Urothelium cell line (cell line): ENCODE measurements at regions not wholly inside any gene's neighbourhood (a gene's known extent, or its start where the extent isn't known, plus 50 kb on each side); places are given as distances from the start of the nearest gene placed in this dataset.

Experiments
- DNase-seq: peaks from one replicate; pipeline ENCODE4 v3.0.0; 2011; ENCODE audit warnings: low spot score, mixed read lengths
- FAIRE-seq: peaks from 2 replicates; lab custom pipeline; 2011; peaks lifted over from hg19 to GRCh38; lab: Jason Lieb, UNC

- no peak for DNase-seq
- FAIRE-seq, result no peak
These were observed 77.4 kb downstream of the NCOR2 start for GRCh38 chr12:124489915-124490583.

DNA sequence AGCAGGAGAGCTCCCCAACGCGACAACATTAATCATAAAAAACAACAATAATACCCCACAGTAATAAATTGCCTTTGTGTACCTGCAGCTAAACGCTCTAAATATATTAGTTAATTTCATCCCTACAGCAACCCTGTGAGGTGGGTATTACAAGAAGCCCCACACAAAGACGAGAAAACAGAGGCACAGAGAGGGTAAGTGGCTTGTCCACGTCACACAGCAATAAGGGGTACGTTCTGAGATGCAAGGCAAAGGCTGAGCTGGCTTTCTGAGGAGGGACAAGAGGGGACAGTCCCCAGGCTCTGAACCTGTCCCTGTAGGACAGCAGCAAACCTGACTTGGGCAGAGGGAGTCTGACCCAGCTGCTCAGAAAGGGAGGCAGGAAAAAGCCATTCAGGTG is 78.2 kb downstream of the NCOR2 start:
- no peak for FAIRE-seq
- no peak for DNase-seq

GRCh38 chr12:124488520-124488919 is 78.9 kb downstream of the NCOR2 start:
- FAIRE-seq (no peak), DNase-seq (no peak)

GRCh38 chr12:124487834-124488165 is 79.6 kb downstream of the NCOR2 start:
- DNase-seq, result no peak
- no peak for FAIRE-seq

- DNase-seq (no peak), FAIRE-seq (no peak)
These were observed 80.2 kb downstream of the NCOR2 start for GRCh38 chr12:124487066-124487833.

DNA sequence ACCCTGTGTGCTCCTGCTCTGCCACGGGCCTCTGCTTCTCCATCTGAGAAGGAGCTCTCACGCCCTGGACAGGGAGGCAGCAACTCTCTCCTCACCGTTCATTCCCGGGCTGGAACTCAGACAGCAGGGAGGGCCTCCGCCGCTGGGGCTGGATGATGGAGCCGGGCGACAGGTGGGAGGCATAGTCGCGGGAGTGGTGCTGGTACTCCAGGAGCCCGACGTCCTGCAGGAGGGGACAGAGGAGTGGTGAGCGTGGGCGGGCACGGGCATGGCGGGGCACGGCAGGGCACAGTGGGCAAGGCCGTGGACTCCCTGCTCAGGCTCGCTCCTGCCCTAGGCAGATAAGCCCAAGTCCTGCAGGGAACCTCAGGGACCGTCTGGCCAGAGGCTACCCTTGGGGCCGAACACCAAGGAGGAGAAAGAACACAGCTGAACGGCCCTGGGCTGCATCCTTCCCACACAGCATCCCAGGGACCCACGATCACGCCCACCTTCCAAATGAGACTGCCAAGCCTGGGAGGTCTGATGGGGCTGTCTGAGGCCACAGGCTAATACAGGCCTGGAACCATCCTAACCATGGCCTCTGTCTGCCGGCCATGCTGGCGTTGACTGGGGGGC is 81.0 kb downstream of the NCOR2 start:
- FAIRE-seq (no peak), DNase-seq (no peak)

DNA sequence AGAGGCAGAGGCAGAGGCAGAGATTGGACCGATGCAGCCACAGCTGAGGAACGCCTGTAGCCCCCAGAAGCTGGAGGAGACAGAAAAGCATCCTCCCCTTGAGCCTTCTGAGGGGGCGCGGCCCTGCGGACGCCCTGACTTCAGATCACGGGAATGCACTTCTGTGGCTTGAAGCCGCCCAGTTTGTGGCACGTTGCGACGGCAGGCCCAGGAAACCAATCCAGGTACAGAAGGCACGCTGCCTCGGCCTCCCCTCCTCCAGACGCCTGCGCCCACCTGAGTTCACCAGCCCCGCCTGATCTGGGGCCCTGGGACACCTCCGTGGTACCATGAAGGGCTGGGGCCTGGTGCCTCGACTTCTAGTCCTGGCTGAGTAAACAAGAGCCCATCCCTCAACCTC is 82.0 kb downstream of the NCOR2 start:
- no peak for FAIRE-seq
- no peak for DNase-seq

GRCh38 chr12:124484526-124484953 is 82.9 kb downstream of the NCOR2 start:
- no peak for FAIRE-seq
- DNase-seq, result no peak

GRCh38 chr12:124484067-124484466 is 83.3 kb downstream of the NCOR2 start:
- no peak for FAIRE-seq
- no peak for DNase-seq

DNA sequence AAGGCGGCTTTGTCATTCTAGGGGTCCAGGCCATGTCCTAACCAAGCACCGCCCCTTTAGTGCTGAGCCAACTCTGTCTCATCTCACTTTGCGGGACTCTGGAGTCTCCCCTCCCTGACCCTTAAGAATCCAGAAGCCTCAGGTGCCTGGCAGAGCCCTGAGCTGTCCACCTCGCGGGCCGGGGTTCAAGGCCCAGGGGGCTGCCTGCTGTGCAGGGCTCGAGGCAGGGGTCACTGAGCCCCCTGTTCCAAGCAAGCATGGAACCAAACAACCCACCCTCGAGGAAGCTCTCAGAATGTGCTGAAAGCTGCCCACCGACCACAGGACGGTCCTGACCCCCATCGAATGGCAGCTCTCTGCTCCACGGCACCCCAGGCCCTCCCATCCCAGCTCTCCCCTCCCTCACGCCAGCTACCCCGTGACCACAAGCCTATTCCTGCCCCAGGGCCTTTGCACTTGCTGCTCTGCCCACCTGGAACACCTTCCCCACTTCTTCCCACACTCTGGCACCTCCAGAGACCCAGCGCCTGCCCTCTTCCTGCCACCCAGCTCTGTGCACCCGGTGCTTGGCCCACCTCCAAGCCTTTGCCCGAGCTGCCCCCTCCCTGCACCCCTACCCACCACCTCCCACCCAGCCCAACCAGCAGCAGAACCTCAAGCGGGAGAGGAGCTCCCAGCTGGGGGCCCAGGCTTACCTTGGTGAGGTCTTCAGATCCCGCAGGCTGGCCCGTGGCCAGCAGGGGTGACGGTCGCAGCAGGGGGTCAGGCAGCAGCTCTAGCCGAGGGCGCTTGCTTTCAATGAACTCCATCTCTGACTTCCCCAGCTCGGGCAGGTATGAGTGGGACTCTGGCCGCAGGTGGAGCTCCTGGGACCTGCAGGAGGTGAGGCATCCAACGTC is 84.3 kb downstream of the NCOR2 start:
- FAIRE-seq (no peak), DNase-seq (no peak)

GRCh38 chr12:124482567-124482893 is 84.9 kb downstream of the NCOR2 start:
- FAIRE-seq (no peak), DNase-seq (no peak)

- DNase-seq, result no peak
- no peak for FAIRE-seq
These were observed 85.4 kb downstream of the NCOR2 start for GRCh38 chr12:124481772-124482566.

DNA sequence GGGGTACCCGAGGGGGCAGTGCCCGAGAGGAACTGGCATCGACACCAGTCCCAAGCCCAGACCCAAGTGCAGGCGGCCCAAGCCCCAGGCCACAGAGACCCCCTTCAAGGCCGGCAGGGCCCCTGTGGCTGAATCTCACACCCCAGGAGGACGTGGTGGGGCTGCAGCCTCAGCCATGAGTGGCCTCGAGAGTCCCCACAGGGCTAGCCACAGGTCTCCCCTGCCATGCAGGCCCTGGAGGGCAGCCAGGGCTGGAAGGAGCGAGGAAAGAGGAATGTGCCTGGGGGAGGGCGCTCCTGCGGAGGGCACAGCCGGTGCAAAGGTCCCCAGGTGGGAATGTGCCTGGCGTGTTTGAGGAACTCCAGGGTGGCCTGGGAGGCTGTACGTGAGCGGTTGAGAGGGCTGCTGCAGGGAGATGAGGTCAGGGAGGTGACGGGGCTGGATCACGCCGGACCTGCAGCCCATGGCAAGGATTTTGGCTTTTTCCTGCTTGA is 86.1 kb downstream of the NCOR2 start:
- FAIRE-seq (no peak), DNase-seq (no peak)

DNA sequence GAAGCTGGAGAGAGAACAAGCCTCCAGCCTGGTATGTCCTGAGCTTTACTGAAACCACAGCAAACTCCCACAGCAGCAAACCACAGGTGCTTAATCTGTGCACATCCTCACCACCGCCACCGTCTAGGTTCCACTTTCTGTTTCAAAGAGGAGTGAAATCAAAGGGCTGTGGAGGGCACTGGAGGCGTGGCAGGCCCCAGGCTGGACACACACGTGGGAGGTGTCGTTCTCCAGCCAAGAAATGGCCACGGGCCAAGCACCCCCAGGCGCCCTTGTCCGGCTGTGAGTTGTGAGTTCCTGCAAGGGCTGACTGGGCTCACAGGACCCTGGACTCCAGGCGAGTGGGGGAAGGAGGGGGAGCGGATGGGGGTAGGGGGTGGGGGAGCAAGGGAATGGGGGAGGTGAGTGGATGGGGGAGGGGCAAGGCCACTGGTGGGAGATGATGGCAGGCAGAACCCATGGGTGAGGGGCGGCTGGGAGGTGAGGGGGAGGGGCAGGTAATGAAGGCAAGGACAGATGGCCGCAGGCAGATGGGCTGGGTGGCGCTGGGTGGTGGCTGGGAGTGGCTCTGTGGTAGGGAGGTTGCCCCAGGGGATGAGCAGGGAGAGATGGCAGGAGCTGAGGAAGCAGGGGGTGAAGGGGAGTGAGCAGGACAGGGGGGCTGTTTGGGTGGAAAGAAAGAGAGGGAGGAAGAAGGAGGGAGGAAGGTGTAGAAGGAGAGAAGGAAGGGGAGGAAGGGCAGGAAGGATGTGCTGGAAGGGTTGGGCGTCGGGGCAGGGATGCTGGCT is 86.7 kb downstream of the NCOR2 start:
- FAIRE-seq (no peak), DNase-seq (no peak)

- no peak for FAIRE-seq
- no peak for DNase-seq
These were observed 87.5 kb downstream of the NCOR2 start for GRCh38 chr12:124479680-124480468.

DNA sequence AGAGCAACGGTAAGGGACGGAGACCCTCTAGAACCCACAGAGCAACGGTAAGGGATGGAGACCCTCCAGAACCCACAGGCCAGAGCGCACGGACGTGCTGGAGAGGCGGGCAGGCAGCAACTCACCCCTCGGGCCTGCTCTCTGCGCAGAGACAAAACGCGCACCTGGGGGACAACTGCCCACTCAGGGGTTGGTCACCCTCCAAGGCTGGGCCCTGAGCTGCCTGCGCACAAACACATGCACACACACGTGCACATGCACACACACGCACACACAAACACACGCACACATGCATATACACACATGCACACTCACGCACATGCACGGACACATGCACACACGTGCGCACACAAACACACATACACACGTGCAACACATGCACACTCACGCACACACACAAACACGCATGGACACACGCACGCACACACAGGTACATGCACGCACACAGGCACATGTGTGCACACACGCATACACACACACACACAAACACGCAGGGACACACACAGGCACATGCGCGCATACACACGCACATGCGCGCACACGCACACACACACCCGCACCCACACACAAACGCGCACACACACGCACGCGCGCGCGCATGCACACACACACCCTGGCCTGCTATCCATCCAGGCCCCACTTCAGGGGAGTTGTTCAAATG is 88.3 kb downstream of the NCOR2 start:
- DNase-seq, result no peak
- peak; percentile 98 for FAIRE-seq

GRCh38 chr12:124478416-124478815 is 89.0 kb downstream of the NCOR2 start:
- no peak for DNase-seq
- no peak for FAIRE-seq
